NCI-H2227 (cell line): ENCODE measurements at regions not wholly inside any gene's neighbourhood (a gene's known extent, or its start where the extent isn't known, plus 50 kb on each side); places are given as distances from the start of the nearest gene placed in this dataset.
A peak's percentile ranks its signal among the peaks of the same experiment; 100 is the strongest.

ENCODE experiments used
- DNase-seq: peaks from one replicate; lab custom pipeline; 2025; ENCODE audit not compliant: unreplicated experiment; lab: John Stamatoyannopoulos, UW

DNA sequence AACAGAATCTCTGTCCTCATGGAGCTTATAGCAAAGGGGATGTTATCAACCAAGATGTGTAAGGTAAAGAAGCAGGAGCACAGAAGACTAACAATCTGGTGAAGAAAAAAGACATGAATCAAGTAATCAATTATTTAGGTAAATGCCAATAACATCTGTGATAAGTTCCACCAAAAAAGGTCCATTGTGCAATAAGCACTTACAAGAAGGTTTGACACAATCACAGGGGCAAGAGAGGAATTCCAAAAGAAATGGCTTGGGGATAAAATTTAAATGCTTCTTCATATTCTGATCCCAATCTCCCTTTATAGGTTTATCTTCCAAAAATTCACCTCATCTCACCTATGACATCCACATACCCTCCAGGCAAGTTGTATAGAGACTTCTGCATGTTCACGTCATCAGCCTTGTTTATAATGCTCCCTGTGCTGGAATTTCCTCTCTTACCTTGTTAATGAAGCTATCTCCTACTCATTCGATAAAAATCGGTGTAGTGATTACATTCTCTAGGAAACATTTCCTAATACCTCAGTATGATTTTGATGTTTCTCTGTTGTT lies 53.6 kb upstream of the DPT start:
- DNase-seq: no peak

DNA sequence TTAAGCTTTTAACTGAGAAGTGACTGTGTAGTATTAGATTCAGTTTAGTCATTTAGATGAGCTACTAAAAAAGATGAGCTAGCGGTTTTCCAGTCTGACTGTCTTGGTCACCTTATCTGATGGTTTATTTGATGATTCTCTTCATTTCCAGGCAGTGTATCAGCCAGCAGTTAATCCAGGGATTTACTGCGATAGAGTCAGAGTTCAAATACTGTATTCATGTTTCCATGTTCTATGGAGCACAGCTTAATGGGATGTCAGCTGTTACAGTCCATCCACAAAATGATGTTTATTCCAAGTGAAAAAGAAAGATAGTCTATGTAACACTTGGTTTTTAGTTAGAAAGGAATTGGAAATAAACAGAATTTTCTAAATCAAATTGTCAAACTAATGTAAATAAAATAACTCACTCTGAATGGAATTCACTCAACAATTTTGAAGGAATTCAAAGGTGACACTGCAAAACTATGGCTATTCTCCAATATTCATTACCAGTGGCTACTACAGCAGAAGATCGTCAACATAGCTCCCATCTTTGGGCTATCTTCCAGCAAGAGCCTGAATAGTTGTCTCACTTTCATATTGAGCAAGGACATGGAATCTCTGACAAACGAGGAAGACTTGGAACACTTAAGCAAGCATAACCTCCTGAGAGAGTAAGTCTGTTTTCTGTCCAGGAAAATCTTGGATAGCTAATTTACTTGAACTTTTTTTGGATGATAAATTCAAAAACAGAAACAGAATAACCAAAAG lies 54.6 kb upstream of the DPT start:
- DNase-seq: no peak

DNA sequence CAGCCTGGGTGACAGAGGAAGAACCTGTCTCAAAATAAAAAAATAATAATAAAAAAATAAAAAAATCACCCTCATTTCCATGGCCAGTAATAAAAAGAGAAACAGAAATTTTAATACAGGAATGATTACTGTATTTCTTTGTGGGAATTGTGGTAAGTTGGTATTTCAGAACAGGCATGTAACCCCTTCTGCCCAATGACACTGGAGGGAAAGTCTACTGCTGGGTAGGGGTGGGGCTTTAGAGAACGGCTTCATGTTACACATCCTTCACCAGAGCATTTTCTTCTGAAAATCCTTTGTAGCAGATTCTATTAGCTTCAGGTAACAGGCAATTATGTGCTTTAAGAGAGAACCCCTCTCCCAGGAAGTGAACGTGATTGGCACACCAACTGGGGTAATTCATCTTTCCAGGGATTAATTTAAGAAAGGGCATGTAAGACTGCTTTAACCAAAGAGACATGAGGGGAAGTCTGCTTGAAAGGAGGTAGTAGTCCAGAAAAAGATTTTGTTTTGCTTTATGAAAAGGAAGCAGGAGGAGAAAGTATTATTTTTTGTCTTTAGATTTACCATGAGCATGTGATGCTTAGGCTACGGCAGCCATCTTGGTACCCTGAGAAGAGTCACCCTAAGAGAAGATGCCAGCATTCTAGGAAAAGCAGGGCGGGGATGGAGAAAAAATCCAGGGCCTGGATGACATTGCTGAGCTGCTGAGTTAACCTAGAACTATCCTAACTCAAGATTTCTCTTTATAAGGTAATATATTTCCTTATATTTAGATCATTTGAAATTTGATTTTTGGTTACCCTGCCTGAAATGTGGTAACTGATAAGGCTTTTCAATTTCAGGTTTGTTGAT lies 57.7 kb upstream of the DPT start:
- DNase-seq: peak; percentile 53

DNA sequence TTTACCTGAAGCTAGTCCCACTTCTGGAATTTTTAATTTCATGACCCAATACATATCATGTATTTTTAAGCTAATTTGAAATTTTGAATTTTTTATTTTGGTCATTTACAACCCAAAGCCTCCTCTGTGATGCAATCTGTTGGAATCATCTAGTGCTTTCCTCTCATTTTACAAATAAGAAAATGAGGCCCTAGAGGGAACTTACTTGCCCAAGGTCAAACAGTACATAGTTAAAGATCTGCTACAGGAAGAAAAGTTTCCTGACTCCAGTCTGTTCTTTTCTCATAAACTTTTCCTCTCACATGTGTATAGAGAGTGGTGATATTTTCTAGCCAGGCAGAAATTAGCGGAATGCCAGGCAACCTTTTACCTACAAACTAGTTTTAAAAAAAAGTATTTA lies 59.3 kb upstream of the DPT start:
- DNase-seq: no peak

DNA sequence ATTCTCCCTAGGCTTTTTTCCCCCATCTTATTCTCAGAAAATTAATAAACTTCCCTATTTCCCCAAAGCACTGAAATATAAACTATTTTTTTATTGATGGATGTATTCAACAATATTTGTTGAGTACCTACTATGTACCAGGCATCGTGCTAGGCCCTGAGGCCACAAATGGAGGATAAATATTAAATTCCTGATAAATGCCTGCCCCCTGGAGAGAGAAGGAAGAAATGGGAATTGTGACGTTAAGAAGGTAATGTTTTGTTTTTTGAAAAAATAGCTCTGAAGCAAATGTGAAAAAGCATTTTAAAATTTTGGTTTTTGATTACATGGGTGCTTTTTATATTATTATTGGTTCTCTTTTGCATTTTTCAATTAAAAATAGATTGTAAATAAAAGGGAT lies 60.5 kb upstream of the DPT start:
- DNase-seq: no peak

DNA sequence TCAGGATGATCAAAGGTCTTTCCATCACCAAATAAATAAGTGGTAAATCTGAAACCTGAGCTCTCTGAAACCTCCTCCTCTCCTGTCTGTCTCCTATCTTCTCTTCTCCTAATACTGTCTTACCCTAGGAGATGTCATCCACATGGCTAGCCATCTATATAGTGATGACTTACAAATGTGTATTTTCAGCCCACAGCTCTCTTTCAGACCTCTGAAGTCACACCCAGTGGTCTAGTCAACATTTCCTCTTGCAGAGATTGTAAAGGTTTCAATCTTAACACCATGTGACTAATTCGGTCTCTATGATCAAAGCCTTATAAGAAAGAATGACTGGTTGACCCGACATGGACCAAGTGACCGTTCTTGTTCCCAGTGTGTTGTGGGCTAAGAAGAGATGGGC lies 63.1 kb upstream of the DPT start:
- no peak for DNase-seq

DNA sequence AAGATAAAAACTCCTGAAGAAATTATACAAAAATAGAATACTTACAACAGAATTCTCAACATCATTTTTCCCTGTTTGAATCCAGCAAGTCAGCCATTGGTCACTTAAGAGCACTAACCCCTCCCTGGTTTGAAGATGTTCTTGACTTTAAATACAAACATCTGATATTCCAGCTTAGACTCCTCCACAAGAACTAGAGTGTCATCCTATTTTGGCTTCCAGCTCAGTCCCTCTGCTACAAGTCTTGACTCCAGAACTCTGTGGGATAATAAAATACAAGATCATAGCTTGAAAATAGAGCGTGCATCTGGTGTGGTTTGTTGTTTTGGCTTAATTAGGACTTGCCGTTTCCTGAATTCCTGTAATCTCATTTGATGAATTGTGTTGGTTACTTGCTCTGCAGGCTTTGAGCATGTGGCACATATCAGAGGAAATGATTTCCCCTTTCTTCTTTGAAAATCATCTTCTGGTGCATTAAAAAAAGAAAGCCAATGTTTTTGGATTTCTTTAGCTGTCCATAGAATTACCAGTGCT lies 63.7 kb upstream of the DPT start:
- no peak for DNase-seq

DNA sequence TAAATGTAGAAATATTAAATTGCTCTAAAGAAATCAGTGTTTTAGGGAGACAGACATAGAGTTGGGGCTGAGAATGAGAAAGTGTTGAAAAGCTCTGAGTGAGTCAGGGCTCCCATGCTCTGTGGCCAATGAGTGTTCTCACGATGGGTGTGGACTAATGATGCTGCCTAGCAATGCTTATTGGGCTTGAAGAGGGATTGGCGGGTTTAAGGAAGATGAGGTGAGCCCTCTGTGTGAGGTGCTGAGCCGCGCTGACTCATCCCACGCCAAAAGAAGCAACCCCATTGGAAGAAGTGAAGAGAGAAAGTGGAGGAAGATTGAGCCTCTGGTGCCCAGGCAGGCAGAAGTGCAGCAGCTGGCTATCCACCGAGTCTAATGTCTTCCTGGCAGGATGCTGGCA lies 65.1 kb upstream of the DPT start:
- peak; percentile 58 for DNase-seq

DNA sequence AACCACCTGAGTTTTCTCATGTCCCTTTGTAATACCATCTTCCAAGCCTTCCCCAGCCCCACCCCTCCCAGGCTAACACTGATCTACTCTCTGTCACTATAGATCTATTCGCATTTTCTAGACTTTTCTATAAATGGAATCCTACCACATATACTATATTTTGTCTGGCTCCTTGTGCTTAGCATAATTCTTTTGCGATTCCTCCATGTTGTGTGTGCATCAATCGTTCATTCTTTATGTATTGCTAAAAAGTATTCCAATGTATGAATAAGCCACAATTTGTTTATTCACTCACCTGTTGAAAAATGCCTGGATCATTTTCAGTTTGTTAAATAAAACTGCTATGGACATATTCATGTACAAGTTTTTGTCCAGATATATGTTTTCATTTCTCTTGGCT lies 66.7 kb upstream of the DPT start:
- DNase-seq: no peak

DNA sequence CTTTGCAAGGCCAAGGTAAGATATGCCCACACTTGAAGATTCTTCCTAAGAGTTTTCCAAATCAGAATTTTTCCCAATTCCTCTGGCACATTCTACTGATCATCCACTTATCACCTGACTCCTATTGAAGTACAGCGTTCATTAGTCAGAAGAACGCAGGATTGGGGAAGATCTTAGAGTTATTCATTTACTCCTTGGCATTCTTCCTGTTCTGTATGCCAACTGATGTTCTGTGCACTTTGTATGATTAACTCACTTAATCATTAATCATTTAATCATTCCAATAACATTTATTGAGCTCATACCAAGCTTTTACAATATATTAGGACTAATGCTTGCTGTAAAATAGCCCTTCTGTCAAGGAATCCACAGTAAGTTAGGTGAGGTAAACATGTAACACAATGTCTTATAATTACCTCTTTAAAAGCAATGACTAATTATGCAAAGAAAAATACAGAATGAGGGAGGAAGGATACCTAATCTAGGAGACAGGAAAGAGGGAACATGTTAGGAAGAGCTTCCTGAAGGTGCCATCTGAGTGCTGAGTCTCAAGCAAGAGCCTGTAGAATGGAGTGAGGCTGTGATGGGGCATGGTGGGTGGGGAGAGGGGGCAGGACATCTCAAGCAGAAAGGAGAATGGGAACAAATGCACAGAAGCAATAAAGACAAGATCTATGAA lies 71.1 kb upstream of the DPT start:
- DNase-seq: no peak

DNA sequence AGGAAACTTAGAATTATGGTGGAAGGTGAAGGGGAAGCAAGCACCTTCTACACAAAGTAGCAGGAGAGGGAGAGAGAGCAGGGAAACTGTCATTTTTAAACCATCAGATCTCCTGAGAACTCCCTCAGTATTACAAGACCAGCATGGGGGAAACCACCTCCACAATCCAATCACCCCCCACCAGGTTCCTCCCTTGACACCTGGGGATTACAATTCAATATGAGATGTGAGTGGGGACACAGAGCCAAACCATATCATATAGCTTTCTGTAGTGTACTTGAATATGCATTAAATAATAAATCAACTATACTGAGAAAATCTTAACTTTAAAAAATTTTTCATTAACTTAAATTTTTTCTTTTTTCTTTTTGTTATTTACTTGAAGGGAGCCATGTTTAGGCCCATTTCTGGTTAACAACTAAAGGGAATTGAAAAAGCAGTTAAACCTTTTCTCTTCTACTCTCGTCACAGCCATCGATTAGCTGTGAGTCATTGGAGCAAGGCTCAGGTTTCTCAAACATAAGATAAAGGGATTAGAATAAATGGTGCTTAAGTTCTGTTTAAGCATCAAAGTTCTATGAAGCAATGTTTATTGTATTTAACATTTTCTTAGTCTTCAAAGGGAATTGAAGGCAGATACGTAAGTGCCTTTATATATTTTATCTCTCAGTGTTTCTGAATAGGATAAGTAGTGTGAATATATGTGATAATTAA lies 72.2 kb upstream of the DPT start:
- no peak for DNase-seq

DNA sequence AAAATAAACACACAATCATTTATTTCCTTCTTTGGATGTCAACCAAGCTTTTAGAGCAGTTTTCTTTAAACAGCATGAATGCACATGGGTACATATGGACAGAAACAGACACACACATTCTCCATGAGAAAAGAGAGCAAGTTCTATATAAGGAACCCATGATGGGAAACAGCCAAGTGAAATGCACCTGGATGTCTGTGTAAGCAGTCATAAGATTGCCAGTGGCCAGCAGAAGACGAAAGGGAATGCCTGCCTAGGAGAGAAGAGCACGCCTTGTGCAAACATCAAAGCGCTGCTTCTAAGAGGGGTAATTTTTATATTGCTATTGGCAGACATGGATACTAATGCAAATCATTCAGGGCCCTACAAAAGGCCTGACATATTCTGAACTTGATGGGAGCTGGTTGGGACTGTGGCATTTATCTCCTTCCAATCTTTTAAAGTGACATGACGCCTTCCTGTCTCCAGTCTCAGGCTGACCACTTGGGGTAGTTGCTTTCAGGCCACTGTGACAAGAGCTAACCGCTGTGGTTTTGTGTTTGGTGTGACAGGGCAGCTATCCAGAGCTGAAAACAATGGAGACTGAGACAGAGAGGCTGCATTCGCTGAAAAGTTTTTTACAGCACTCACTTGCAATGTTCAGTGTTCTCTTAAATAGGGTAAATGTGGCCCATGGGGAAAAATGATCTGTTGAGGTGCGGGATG lies 75.0 kb upstream of the DPT start:
- peak; percentile 39 for DNase-seq

DNA sequence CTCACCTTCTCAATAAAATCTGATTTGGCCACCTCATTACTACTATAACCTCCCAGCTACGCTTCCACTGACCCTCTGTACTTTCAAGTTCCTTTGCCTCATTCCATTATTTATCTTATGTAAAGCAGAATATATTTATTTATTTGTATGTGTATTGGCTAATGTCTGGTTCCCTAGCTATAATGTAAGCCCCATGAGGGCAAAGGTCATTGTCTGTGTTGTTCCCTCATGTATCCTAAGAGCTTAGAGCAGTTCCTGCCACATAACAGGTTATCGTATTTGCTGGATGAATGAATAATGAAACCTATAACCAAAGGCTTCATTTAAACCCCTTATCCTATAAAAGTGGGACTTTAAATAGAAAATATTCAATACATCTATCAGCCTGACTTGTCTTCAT lies 77.9 kb upstream of the DPT start:
- no peak for DNase-seq

DNA sequence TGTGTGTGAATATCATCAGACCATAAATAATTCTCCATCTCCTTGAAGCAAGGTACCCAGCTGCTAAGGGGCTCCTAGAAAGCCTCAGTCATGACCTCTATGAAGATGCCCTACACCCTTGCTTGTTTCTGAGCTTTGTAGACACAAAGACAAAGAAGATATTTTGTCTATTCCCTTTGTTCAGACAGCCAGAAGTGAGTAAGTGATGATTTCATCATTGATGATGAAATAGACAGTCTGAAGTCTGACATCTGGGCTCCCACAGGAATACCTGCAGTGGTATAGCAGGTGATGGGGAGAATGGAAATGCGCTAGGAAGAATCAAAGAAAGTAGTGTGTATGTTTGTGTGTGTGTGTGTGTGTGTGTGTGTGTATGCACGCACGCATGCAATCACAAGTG lies 82.2 kb upstream of the DPT start:
- DNase-seq: no peak

DNA sequence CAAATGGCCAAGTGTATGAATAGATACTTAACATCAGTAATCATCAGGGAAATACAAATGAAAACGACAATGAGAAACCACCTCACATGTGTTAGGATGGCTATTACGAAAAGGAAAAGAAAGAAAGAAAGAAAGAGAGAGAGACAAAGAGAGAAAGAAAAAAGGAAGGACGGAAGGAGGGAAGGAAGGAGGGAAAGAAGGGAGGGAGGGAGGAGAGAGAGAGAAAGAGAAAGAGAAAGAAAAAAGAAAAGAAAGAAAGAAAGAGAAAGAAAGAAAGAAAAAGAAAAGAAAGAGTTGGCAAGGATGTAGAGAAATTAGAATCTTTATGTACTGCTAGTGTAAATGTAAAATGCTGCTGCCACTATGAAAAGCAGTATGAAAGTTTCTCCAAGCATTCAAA lies 90.7 kb upstream of the DPT start:
- DNase-seq: no peak

DNA sequence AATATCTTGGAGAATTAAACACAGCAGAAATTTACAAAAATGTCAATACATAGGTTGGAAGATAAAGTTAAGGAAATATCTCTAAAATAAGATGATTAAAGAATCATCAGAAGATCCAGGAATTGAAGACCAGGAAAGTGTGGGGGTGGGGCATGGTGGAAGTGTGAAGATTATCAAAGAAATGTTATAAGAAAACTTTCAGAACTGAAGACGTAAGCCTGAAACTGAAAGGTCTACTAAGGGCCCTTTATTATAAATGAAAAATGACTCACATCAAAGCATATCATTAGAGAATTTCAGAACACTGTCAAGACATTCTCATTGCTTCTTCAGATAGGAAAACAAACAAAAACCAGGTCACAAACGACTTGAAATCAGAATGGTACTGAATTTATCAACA lies 92.4 kb upstream of the DPT start:
- no peak for DNase-seq

DNA sequence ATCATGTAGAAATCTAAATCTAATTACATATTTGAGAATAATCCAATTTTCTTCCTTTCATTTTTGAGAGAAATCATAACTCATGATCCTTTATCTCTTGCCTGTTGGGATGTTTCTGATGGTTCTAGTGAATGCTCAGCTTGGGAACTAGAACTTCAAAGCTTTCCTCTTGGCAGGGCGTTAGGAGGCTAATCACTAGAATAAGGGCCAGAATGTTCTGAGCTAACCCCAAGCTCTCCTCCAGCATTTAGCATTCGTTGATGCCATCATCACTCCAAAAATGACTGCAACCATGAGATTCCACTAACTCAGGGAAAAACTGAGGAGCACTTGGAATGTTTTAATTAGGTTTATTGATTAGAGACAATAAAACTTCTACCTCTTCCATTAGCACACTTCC lies 93.9 kb upstream of the DPT start:
- DNase-seq: no peak

DNA sequence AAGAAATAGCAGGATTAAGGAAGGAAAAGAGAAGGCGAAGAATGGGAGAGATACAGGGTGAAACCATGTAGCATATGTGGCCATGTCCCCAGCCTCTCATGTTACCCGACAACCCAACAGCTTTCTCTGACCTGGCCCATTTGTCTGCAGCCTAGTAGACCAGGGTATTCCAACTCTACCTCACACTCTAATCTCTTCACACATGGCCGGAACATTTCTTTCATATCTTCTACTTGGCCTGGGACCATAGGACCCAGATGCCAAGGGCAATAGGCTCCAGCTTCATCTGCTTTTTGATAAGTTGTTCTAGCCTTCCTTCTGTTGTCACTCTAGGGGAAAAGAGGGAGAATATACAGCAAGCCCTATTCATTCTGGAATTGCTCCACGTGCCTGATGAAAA lies 95.0 kb upstream of the DPT start:
- DNase-seq: no peak

DNA sequence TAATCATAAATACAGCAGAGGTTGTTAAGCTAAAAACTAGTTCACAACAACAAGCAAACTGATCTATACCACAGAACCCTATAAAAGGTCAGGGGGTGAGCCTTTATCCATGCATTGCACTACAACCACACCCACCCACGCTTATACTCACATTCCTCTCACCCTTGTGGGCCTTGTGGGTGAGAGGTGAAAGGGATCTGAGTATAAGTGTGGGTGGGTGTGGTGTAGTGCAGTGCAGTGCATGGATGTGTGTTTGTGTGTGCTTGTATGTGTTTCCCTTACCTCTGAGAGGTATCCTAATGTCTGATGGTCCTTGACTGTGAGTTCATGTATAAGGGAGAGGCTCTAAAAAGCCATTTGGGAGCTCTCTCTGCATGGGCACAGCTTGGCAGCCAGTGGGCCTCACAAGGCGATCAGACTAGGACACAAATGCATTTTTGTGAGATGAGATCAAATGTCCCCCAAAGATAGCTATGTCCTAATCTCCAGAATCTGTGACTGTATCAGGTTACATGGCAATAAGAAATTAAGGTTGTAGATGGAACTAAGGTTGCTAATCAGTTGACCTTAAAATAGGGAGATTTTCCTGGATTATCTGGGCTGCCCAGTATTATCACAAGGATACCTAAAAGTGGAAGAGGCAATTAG lies 95.5 kb upstream of the DPT start:
- no peak for DNase-seq

DNA sequence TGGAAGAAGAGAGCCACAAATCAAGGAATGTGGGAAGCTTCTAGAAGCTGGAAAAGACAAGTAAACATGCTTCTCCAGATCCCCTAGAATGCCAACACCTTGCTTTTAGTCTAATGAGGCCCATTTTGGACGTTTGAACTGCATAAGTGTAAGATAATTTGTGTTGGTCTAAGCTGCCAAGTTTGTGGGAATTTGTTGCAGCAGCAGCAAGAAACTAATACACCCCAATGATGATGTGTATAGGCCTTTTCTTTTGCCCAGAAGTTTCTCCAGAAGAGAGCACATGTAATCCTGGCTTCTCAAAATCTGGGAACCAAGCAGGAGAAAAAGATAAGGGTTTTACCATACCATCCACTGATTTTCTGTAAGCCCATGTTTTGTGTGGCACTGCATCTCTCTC lies 96.1 kb upstream of the DPT start:
- no peak for DNase-seq
